Occipital lobe (tissue), 1 donor: ENCODE measurements at regions not wholly inside any gene's neighbourhood (a gene's known extent, or its start where the extent isn't known, plus 50 kb on each side); places are given as distances from the start of the nearest gene placed in this dataset.
"Not testable (repeated sequence)": the region's sequence is repeated elsewhere in the genome, so short reads cannot be mapped to it uniquely, and the experiment has no call there.

ENCODE experiments used
- DNase-seq: peaks from one replicate; lab custom pipeline; 2025; lab: John Stamatoyannopoulos, UW

GRCh38 chr1:65581119-65581518, 160.7 kb downstream of the LEPR start:
- DNase-seq = no peak

GRCh38 chr1:65584399-65584798, 163.9 kb downstream of the LEPR start:
- DNase-seq = no peak

- DNase-seq = no peak
These were observed 169.8 kb downstream of the LEPR start for GRCh38 chr1:65590279-65590678.

GRCh38 chr1:65593516-65593915, 173.0 kb downstream of the LEPR start:
- no peak for DNase-seq

- DNase-seq = no peak
These were observed 175.3 kb downstream of the LEPR start for GRCh38 chr1:65595724-65596123.

GRCh38 chr1:65596768-65597167, 176.3 kb downstream of the LEPR start:
- no peak for DNase-seq

- DNase-seq = no peak
These were observed 185.2 kb downstream of the LEPR start for GRCh38 chr1:65605621-65606020.

GRCh38 chr1:65606426-65606825, 186.0 kb downstream of the LEPR start:
- DNase-seq = no peak

GRCh38 chr1:65613884-65614283, 178.8 kb upstream of the PDE4B start:
- no peak for DNase-seq

GRCh38 chr1:65615859-65616258, 176.8 kb upstream of the PDE4B start:
- DNase-seq = no peak

- not testable (repeated sequence) for DNase-seq
These were observed 171.0 kb upstream of the PDE4B start for GRCh38 chr1:65621721-65622120.

GRCh38 chr1:65623895-65624294, 168.8 kb upstream of the PDE4B start:
- no peak for DNase-seq

GRCh38 chr1:65625528-65625927, 167.2 kb upstream of the PDE4B start:
- DNase-seq = no peak

GRCh38 chr1:65626003-65626402, 166.7 kb upstream of the PDE4B start:
- no peak for DNase-seq

GRCh38 chr1:65629788-65630187, 162.9 kb upstream of the PDE4B start:
- no peak for DNase-seq

- DNase-seq = no peak
These were observed 161.8 kb upstream of the PDE4B start for GRCh38 chr1:65630855-65631254.

- DNase-seq = no peak
These were observed 160.5 kb upstream of the PDE4B start for GRCh38 chr1:65632235-65632634.

- no peak for DNase-seq
These were observed 152.6 kb upstream of the PDE4B start for GRCh38 chr1:65640046-65640445.

- not testable (repeated sequence) for DNase-seq
These were observed 143.5 kb upstream of the PDE4B start for GRCh38 chr1:65649185-65649584.

GRCh38 chr1:65650682-65651081, 142.0 kb upstream of the PDE4B start:
- DNase-seq = no peak

- not testable (repeated sequence) for DNase-seq
These were observed 138.2 kb upstream of the PDE4B start for GRCh38 chr1:65654526-65654925.

- DNase-seq = not testable (repeated sequence)
These were observed 135.1 kb upstream of the PDE4B start for GRCh38 chr1:65657609-65658008.

GRCh38 chr1:65658122-65658521, 134.6 kb upstream of the PDE4B start:
- no peak for DNase-seq

GRCh38 chr1:65668368-65668767, 124.3 kb upstream of the PDE4B start:
- DNase-seq = no peak
